DND-41 (cell line): ENCODE measurements at regions not wholly inside any gene's neighbourhood (a gene's known extent, or its start where the extent isn't known, plus 50 kb on each side); places are given as distances from the start of the nearest gene placed in this dataset.

Source experiments
- EZH2 ChIP-seq: IDR thresholded peaks from 3 replicates; pipeline ENCODE4 v1.6.1; 2012; ENCODE audit warnings: borderline replicate concordance, low read depth, mild to moderate bottlenecking, moderate library complexity, low read length, inconsistent platforms; ENCODE audit not compliant: severe bottlenecking
- TF ChIP-seq, protein P1 (sequence below): IDR thresholded peaks from 2 replicates; pipeline ENCODE4 v1.5.1; 2012; ENCODE audit warnings: borderline replicate concordance, low read length, moderate library complexity, mild to moderate bottlenecking; ENCODE audit not compliant: poor library complexity, severe bottlenecking; ENCODE audit errors: extremely low read depth

- TF ChIP-seq, protein P1, sequence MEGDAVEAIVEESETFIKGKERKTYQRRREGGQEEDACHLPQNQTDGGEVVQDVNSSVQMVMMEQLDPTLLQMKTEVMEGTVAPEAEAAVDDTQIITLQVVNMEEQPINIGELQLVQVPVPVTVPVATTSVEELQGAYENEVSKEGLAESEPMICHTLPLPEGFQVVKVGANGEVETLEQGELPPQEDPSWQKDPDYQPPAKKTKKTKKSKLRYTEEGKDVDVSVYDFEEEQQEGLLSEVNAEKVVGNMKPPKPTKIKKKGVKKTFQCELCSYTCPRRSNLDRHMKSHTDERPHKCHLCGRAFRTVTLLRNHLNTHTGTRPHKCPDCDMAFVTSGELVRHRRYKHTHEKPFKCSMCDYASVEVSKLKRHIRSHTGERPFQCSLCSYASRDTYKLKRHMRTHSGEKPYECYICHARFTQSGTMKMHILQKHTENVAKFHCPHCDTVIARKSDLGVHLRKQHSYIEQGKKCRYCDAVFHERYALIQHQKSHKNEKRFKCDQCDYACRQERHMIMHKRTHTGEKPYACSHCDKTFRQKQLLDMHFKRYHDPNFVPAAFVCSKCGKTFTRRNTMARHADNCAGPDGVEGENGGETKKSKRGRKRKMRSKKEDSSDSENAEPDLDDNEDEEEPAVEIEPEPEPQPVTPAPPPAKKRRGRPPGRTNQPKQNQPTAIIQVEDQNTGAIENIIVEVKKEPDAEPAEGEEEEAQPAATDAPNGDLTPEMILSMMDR, result no peak
- no peak for TF ChIP-seq EZH2
Observed at GRCh38 chr13:21798181-21798580, 127.3 kb downstream of the FGF9 start.
